ENCODE measurements at regions not wholly inside any gene's neighbourhood (a gene's known extent, or its start where the extent isn't known, plus 50 kb on each side); places are given as distances from the start of the nearest gene placed in this dataset.
"Not testable (repeated sequence)": the region's sequence is repeated elsewhere in the genome, so short reads cannot be mapped to it uniquely, and the experiment has no call there.

DNA sequence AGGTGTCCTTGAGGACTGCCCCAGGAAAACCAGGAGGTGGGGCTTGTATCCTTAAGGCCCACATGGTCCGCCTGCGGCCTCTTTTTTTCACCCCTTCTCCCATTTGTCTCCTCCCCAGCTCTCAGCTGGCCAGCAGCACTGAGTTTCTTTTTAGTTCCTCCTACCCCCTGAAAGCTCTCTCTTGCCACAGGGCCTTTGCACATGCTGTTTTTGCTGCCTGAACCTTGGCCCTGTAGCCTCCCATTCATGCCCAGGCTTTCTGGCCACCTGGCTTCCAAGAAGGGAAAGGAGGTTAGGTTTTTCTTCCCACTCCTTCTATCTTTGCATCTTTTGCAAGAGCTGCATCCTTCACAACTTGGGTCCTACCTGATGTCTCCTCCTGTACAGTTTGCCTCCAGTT, 358.1 kb downstream of the VRK1 start:
- DNase-seq = no peak

DNA sequence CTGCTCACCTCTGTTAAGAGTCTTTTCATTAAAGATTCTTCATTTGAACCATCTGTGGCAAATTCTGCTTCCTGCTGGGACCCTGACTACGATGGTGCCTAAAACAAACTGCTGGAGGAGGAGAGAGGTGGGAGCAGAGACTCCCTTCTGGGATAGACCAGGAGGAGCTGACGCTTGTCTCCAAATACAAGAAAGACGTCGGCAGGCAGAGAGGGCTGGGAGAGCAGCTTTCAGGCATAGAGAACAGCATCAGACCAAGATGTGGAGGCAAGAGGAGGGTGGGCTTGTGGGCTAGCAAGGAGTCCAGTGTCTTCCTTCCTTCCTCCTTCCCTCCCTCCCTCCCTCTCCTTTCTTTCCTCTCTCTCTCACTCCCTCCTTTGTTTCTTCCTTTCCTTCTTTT, 358.6 kb downstream of the VRK1 start:
- DNase-seq = no peak

DNA sequence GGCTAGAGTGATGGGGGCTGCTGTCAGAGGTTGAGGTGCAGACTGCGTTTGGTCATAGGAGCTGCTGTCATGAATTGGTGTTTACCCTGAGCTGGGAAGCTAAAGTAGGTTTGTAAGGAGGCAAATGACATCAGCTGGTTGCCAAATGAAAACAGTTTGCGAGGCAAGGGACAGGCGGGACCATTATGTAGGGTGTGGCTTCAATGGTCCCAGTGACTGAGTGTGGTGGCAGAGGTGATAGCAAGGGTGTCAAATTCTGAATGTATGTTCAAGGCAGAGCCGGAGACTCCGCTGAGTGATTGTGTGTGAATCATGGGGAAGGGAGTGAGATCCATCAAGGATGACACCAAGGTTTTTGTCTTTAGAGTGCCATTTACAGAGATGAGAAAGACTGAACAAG, 359.5 kb downstream of the VRK1 start:
- no peak for DNase-seq

DNA sequence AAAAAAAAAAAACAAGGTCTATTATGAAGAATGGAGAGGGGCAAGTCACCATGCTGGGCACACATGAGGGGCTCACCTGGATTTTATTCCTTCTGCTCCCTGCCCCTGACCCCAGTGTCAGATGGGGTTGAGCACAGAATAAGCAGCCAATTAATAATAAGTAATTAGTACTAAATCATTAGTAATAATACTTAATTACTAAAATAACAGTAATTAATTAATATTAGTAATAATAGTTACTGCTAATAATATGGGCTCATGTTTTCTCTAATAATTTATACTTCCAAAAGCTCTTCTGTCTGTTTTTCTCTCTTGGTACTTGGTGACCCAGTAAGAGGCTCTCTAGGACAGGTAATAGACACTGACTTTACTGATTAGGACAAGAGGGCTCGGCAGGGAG, 360.9 kb downstream of the VRK1 start:
- no peak for DNase-seq

DNA sequence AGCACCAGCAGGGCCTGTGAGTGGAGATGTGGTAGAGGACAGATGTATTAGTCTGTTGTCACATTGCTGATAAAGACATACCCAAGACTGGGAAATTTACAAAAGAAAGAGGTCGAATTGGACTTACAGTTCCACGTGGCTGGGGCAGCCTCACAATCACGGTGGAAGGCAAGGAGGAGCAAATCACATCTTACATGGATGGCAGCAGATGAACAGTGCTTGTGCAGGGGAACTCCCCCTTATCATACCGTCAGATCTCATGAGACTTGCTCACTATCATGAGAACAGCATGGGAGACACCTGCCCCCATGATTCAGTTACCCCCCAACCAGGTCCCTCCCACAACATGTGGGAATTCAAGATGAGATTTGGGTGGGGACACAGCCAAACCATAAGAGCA, 361.9 kb downstream of the VRK1 start:
- no peak for DNase-seq

DNA sequence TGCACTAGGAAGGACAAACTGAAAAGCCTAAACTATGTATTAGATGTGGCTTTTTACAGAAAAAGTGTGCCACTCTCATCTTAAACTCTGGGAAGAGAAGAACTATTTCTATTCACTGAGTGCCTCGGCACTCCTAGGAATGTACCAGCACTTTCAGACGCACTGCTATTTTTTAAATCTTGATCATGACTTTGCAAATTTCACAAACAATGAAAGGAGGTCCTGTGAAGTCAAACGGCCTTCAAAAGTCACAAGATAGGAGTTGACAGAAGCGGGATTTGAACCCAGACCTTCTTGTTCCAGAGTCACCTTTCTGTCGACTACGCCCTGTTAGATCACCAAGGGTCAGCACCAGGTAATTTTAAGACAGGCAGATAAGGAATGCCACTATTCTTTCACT, 365.4 kb downstream of the VRK1 start:
- DNase-seq = no peak

DNA sequence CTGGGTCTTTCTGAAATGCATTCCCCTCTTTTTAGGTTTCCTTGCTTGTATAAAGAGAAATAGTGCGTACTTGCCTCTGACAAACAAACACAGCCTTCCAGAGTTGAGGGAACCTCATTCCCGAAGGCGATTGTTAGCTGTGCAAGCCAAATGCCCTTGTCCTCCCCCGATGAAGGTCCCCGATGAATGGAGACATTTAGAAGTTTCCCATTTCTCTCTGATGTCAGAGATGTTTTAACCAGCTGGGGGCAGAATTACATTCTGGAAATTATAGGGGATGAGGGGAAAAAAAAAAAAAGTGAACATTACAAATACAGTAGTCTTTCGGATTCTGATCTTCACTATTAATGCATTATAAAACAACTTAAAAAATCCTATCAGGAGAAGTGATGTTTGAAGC, 366.8 kb downstream of the VRK1 start:
- no peak for DNase-seq

DNA sequence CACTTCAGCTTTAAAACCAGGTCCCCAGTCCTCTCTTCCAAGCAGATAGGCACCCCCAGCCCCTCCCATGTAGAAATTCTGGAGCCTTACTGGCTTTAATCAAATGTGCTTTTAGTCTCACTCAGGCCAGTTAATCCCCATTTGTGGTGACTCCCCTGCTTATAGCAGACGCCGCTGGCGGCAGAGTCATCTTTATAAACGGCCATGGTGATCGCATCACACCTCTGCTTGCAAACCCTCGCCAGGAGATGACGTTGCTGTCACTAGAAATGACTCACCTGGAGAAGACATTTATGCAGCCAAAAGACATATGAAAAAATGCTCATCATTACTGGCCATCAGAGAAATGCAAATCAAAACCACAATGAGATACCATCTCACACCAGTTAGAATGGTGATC, 369.3 kb downstream of the VRK1 start:
- DNase-seq = no peak

DNA sequence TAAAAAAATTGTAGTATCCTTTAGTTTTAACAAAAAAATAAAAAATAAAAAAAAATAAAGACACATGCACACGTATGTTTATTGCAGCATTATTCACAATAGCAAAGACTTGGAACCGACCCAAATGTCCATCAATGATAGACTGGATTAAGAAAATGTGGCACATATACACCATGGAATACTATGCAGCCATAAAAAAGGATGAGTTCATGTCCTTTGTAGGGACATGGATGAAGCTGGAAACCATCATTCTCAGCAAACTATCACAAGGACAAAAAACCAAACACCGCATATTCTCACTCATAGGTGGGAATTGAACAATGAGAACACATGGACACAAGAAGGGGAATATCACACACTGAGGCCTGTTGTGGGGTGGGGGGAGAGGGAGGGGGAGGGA, 370.4 kb downstream of the VRK1 start:
- not testable (repeated sequence) for DNase-seq

DNA sequence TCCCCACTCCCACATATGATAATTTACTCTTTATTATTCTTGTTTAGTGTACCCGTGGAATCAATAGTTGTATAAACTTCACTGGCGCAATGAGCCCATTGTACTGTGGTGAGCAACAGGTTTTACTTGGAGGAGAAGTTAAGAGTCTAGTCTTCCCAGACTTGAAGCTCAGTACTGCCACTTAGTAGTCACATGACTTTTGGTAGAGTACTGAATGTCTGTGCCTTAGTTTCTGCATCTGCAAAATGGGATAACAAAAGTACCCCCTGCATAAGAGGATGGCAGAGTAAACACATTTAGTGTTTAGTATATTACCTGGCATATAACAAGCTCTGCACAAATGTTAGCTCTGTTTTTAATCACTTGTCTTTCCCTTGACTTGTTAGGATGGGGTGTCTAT, 375.5 kb downstream of the VRK1 start:
- DNase-seq = no peak

DNA sequence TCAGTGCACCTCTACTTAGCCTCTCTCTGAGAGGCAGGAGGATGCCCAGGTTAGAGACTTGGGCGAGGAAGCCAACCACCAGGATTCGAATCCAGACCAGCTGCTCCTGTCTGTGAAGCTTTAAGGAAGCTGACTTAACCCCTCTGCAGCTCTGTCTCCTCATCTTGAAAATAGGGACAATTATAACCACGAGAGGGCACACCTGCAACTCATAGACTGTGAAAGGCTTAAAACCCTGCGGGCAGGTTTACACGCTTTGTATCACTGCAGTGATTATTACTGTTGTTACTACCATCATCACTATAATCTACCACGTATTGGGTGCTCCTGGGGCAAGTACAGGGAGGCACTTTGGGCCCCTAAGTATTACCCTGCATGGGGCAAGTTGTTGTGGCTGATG, 379.8 kb downstream of the VRK1 start:
- no peak for DNase-seq

DNA sequence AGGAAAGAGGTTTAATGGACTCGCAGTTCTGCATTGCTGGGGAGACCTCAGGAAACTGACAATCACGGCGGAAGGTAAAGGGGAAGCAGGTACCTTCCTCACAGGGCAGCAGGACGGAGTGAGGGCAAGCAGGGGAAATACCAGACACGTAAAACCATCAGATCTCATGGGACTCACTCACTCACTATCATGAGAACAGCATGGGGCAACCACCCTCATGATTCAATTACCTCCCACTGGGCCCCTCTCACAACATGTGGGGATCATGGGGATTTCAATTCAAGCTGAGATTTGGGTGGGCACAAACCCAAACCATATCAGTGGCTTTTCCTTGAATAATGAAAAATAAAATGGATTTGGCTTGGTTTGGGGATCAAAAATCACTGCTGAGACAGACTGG, 380.5 kb downstream of the VRK1 start:
- DNase-seq = no peak

DNA sequence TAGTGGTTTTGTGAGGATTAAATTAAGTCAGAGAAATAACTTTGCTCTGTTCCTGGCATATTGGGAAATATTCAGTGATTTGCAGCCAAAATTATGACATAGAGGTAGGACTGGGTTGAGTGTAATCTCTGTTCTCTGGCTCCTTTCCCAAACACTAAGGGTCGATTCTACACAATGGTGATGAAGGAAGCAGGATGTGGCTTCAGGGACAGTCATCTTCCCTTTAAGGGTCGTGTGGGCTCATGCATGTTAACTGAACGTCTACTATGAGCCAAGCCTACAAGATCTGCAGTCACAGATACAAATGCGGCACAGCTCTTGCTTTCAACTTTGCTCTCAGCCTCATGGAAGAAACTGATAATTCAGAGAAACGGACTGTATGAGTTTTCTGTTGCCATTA, 381.6 kb downstream of the VRK1 start:
- no peak for DNase-seq

DNA sequence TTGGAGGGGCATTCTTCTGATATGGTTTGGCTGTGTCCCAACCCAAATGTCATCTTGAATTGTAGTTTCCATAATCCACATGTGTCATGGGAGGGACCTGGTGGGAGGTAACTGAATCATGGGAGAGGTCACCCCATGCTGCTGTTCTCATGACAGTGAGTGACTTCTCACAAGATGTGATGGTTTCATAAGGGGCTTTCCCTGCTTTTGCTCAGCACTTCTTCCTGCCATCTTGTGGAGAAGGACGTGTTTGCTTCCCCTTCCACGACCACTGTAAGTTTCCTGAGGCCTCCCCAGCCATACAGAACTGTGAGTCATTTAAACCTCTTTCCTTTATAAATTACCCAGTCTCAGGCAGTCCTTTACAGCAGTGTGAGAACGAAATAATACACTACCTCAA, 382.4 kb downstream of the VRK1 start:
- no peak for DNase-seq

DNA sequence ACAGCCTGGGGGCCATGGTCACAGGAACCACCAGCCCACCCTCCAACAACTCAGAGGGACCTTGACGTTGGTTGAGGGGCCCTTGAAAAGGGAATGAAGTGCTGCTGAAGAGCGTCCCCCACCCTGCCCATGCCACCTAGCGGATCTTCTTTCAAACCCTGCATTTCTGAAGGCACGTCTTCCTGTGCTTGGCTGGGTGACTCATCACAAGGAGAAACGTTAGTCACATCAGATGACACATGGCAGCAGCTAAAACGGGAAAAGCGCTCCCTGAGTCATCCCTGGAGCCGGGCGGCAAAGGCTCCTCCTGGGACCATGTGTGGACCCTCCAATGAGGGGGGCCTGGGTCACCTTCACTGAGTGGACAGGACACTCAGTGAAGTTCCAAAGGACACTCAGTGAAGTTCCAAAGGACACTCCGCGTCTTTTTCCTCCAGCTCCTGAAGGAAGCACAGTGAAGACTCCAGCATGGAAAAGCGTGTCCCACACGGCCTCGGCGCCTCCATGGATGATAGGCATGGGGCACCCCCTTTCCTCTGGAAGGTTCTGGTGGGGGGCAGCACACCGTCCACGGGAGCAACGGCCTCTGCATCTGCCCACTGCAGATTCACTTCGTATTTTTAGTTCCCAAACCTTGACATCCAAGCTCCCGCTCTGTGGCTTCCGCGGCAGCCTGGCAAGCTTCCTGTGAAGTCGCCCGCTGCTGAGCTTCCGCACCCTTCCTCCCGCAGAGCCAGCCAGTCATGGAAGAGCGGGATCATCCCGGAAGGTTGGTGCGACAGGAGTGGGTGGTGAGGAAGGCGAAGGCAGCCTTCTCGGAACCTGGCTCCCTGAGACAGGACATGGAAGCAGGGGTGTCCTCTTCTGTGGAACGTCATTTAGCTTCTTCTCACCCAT, 383.4 kb downstream of the VRK1 start:
- DNase-seq = no peak

DNA sequence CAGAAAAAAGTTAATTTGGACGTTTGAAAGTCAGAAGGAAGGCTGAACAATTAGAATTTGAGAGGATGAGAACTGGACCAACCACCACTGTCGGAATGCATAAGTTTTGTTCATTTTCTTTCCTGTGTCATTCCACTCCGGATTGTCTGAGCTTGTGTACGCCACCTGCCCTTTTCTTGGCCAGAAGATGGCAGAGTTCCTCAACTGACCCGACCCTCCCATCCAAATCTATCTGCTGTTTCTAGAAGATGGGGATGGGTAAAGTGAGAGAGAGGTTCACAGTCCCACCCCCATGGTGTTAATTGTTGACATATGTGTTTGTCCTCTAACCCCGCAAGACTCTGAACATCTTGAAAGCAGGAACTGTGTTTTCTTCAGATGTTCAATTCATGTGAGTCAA, 388.0 kb downstream of the VRK1 start:
- DNase-seq = no peak

DNA sequence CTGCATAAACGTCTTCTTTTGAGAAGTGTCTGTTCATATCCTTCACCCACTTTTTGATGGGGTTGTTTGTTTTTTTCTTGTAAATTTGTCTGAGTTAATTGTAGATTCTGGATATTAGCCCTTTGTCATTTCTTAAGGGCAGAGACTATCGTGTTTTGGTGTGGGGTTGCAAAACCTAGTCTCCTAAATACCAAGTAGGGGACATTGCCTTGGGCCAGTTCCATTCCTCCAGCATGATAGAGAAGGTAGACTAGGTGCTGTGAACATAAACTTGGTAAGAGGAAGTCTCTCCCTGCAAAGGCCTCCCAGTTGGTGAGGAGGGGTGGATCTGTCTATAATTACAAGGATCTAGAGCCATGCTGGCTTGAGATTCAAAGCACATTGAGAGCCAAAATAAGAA, 390.7 kb downstream of the VRK1 start:
- DNase-seq = no peak

DNA sequence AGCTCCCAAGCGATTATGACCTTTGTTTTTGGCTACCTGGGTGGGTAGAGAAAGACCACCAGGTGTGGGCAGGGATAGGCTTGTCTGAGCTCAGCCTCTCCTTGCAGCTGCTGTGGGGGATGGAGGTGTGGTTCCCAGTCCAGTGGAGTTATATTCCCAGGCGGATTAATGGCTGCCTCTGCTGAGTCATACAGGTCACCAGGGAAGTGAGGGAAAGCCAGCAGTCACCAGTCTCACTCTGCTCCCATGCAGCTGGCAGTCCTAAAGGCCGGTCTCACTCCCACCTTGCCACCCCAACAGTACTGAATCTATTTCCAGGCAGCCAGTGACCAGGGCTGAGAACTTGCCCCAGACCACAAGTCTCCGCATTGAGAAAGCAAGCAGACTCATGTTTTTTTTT, 399.2 kb downstream of the VRK1 start:
- no peak for DNase-seq

DNA sequence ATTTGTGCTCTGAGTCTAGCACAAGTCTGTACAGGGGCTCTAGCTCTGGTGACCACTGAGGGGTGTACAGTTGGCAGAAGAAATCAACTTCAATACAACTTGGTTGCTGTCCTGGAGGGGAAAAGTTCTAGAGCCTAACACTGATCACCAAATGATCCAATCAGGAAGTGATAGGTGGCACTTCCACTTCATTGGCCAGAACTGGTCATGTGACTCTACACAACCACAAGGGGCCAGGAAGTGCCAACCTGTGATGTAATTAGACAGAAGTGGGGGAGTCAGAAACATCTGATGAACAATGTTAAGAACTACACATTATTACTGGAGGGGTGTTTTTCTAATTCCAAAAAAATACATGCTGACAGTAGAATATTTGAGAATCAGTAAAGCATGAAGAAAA, 401.6 kb downstream of the VRK1 start:
- DNase-seq = no peak

DNA sequence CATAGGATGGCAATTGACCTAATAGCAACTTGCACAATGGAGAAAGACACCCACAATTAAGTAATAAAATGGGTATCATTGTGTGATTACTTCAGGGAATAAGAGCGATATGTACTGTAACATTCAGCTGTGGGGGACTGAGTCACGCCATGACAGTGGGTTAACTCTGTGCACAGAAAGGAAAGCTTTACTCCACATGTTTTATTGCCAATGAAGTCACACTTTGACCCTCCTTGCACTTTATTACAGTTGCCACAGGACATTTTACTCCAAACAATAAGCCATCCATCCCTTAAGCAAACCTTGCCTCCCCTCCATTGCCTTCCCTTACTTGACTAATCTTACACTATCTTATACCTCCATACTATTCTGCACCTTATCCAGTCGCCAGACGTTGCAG, 403.1 kb downstream of the VRK1 start:
- DNase-seq = no peak

DNA sequence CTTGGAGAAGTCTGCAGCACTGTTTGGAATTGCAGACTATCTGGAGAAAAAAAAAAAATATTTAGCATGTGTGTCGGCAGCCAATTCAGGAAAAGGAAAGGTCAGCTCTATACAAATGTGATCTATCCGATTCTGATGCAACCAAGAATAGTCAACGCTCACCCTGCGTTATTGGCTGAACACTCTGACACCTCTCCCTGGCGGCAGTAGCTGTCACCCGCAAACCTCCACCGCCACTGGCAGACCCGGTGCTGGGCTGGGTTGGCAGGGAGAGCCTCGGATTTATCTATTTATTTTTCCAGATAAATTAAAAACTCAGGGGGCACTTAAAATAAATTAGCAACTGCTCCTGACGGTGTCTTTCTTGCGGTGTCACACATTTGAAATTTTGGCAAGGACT, 409.7 kb downstream of the VRK1 start:
- no peak for DNase-seq

DNA sequence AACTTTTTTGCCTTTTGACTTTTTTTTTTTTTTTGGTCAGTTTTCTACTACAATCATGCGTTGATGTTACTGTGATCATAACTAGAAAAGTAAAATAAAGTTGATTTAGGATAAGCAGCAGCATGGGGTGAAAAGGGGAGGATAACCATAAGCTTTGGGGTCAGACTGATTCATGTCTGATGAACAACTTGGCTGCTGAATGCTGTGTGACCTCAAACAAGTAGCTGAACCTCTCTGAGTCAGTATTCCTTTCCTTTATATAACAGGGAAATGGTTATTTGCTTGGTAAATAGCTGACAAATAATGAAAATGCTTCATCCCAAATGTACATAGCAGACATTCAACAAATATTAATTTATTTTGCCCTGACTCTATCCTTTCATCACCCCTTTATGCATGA, 413.0 kb downstream of the VRK1 start:
- DNase-seq = no peak

DNA sequence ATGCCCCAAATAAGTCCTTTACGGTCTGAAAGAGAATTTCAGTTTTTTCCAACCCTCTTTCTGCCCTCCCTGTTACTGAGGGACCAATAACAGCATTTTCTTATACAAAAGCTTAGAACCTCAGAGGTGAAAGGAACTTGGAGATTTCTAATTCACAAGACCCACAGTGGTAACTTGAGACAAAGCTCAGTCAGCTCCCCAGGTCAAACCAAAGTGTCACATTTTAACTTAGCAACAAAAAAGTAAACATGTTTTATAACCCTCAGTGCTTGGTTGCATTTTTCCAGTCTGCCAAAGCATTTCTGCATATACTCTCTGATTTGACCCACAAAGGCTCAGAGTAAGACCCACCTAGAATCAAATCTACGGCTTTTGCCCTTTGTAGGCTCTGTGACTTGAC, 415.2 kb downstream of the VRK1 start:
- DNase-seq = no peak

DNA sequence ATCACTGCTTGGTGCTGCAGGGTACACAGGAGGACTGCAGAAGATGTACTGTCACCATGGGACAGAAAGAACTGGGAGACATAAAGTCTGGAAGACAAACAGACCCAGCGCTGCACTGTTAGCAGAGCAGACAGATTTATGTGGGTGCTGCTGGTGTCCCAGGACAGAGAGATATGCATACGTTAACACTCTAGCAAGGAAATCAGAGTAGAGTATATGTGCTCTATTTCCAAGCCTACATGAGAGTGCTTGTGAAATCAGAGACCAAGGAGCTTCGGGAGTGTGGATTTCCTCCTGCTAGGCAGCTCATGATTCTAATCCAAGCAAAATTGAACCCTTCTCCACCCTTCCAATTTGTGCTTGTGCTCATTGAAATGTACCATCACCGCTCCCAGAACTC, 416.5 kb downstream of the VRK1 start:
- DNase-seq = no peak

DNA sequence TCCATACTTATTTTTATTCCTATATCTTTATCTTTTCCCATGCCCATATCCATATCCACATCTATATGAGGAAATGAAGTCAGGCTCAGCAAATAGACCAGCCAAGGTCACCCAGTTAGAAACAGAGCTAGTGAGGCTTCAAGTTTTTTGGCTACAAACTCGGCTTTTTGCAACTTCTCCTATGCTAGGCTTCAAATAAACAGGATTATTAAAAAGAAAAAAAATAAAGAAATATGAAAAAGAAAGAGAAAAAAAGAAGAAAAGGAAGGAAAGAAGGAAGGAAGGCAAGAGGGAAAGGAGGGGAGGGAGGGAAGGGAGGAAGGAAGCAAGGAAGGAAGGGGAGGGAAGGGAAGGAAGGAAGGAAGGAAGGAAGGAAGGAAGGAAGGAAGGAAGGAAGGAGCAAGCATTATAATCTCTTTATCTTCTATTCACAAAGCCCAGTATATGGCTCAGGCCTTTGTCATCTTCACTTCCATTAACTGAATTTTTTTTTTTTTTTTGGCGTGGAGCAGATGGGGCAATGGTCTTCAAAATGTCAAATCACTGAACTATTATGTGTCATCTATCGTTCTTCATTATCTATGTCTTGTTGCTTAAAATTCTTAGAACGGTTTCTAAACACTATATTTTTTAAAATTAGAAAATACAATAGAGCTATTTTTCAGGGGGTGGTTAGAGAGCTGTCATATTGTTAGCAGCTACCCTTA, 418.2 kb downstream of the VRK1 start:
- DNase-seq = no peak
